ENCODE measurements at regions not wholly inside any gene's neighbourhood (a gene's known extent, or its start where the extent isn't known, plus 50 kb on each side); places are given as distances from the start of the nearest gene placed in this dataset.

DNA sequence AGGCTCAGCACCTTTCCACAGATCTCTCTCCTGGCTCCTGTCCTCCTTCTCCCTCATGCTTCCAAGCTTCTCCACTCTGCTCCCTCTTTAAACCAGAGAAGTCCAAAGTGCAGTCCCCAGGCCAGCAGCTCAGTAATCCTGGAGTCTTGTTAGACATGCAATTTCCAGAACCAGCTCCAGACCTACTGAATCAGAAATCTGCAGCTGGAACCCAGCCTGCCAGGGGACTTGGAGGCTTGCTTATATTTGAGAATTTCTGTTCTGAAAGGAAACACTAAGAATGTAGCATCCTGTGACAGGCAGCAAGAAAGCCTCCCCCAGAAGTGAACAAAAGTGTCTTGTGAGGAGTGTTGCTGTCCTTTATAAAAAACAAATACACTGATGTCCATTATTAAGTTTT, 438.1 kb downstream of the BCKDHB start:
- Histone ChIP-seq H3K9me3 (no peaks in the 10 kb centered on the region), H3K4me1 (no peaks in the 10 kb centered on the region), H3K27ac (no peak overlapping the region), H3K4me3 (no peak overlapping the region), H3K36me3 (no peaks in the 10 kb centered on the region), H3K27me3 (no peaks in the 10 kb centered on the region)
- intact Hi-C loops (cut with DNase I) = no loop called here
- peak in 3 of 4 donors; percentile 32 to 71 (median 36) for ATAC-seq
- no peak for TF ChIP-seq POLR2A (IDR thresholded peaks at IDR 0.05)
- TF ChIP-seq, protein P1, sequence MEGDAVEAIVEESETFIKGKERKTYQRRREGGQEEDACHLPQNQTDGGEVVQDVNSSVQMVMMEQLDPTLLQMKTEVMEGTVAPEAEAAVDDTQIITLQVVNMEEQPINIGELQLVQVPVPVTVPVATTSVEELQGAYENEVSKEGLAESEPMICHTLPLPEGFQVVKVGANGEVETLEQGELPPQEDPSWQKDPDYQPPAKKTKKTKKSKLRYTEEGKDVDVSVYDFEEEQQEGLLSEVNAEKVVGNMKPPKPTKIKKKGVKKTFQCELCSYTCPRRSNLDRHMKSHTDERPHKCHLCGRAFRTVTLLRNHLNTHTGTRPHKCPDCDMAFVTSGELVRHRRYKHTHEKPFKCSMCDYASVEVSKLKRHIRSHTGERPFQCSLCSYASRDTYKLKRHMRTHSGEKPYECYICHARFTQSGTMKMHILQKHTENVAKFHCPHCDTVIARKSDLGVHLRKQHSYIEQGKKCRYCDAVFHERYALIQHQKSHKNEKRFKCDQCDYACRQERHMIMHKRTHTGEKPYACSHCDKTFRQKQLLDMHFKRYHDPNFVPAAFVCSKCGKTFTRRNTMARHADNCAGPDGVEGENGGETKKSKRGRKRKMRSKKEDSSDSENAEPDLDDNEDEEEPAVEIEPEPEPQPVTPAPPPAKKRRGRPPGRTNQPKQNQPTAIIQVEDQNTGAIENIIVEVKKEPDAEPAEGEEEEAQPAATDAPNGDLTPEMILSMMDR (IDR thresholded peaks at IDR 0.05) = no peak
- no peak for DNase-seq

DNA sequence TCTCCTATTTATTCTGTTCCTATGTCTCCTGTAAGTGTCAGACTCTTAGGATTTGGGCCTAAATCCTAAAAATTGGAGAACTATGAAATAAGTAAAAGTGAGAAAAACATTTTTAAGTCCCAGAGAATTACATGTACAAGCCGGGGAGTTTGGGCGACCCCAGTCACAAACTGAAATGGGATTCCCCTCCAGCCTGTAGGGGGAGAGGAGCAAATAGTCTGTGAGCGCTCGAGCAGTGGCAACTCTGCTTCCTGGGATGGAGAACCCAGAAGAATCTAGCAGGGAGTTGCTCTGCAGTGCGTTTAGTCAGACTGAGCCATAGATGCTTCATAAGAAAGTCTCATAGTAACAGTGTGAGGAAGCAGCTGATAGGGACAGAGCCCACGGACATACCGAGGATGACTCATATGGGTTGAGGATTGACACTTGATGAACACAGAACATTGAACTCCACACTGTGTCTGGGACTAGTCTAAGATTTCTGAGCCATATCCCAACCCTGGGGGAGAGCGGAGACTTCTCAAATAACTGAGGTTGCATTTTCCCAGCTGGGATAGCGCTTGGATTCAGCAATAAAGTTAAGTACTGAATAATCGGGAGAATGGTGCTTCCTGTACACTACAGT, 437.2 kb downstream of the BCKDHB start:
- ATAC-seq (no peak), DNase-seq (no peak)
- Histone ChIP-seq H3K27ac (no peak overlapping the region), H3K9me3 (no peaks in the 10 kb centered on the region), H3K36me3 (no peaks in the 10 kb centered on the region), H3K4me3 (no peak overlapping the region), H3K4me1 (no peaks in the 10 kb centered on the region), H3K27me3 (no peaks in the 10 kb centered on the region)
- intact Hi-C loops (cut with DNase I) = no loop called here
- TF ChIP-seq, protein P1 (IDR thresholded peaks at IDR 0.05) = no peak
- TF ChIP-seq POLR2A (IDR thresholded peaks at IDR 0.05) = no peak
- 86% methylated on average over 7 of the region's 10 CpGs for WGBS (ENCODE audit: insufficient coverage, low coverage, low lambda C conversion rate, missing lambda C conversion rate)

DNA sequence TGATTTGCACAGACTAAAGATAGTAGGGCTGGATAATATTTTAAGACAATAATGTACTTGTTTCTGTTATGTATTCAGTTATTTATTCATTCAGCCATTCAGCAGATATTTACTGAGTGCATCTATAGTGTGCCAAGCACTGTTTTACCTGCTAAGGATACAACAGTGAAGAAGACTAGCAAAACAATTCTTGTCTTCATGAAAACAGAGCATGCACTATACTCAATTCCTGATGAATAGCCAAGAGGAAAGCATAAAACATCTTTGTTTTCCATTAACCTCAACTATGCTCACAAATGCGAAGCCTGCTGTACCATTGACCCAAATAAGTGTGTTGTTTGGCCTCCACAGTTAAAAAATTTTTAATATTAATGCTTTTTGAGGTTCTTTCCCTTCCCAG, 436.7 kb downstream of the BCKDHB start:
- no peak for TF ChIP-seq POLR2A (IDR thresholded peaks at IDR 0.05)
- TF ChIP-seq, protein P1 (IDR thresholded peaks at IDR 0.05) = no peak
- 71% methylated on average over 1 of the region's 1 CpG for WGBS (ENCODE audit: insufficient coverage, low coverage, low lambda C conversion rate, missing lambda C conversion rate)

DNA sequence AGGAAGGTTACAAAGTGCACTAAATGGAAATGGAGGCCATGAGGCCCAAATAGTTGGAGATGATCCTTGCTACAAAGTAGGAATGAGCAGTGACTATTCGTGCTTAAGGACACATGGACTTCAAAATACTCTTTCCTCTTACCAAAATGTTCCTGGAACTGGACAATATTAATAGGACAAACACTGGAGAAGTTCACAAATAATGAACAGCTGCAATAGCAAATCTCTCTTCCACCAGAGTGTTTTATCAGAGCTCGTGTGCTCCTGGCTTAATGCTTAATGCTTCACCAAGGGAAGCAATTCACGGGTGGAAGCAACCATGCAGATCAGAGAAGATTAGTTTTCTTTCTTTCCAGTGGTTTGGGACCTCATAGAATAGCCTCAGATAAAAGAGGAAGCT, 435.4 kb downstream of the BCKDHB start:
- no peaks in the 10 kb centered on the region for H3K27me3 ChIP-seq
- no peaks in the 10 kb centered on the region for H3K9me3 ChIP-seq
- H3K4me1 ChIP-seq = no peaks in the 10 kb centered on the region
- no peaks in the 10 kb centered on the region for H3K36me3 ChIP-seq
- no peak overlapping the region for H3K4me3 ChIP-seq
- intact Hi-C loops (cut with DNase I) = no loop called here
- 51% methylated on average over 3 of the region's 3 CpGs for WGBS (ENCODE audit: insufficient coverage, low coverage, low lambda C conversion rate, missing lambda C conversion rate)
- DNase-seq = no peak
- no peak for ATAC-seq
- H3K27ac ChIP-seq = no peak overlapping the region
- no peak for TF ChIP-seq POLR2A (IDR thresholded peaks at IDR 0.05)
- TF ChIP-seq, protein P1 (IDR thresholded peaks at IDR 0.05) = no peak

More for the DNA sequence above, 436.7 kb downstream of the BCKDHB start:
- Histone ChIP-seq H3K4me3 (no peak overlapping the region), H3K27me3 (no peaks in the 10 kb centered on the region), H3K4me1 (no peaks in the 10 kb centered on the region), H3K27ac (no peak overlapping the region), H3K36me3 (no peaks in the 10 kb centered on the region), H3K9me3 (no peaks in the 10 kb centered on the region)
- DNase-seq = no peak
- intact Hi-C loops (cut with DNase I) = no loop called here
- ATAC-seq = no peak

DNA sequence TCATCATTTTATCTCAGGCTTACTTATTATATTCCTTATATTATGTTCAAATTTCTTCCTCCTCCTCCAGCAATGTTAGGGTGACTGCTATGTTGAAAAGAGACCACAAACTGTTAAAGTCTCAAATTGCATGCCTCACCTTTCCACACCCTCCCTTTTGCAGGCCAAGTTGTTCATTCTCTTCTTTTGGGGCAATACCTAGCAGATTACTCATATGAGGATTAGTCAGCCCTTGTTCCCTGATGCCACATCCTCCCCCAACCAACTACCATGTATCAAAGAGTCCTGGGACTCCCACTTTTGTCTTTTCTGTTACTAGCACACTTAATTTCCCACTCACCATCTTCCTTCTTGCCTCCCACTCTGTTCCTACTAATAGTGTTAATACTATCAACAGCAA, 434.7 kb downstream of the BCKDHB start:
- intact Hi-C loops (cut with DNase I) = no loop called here

More for the DNA sequence above, 434.7 kb downstream of the BCKDHB start:
- Histone ChIP-seq H3K9me3 (no peaks in the 10 kb centered on the region), H3K4me1 (no peaks in the 10 kb centered on the region), H3K27me3 (no peaks in the 10 kb centered on the region), H3K36me3 (no peaks in the 10 kb centered on the region), H3K27ac (no peak overlapping the region), H3K4me3 (no peak overlapping the region)
- ATAC-seq = no peak
- no peak for TF ChIP-seq POLR2A (IDR thresholded peaks at IDR 0.05)
- TF ChIP-seq, protein P1 (IDR thresholded peaks at IDR 0.05) = no peak
- no peak for DNase-seq
